ENCODE measurements at regions not wholly inside any gene's neighbourhood (a gene's known extent, or its start where the extent isn't known, plus 50 kb on each side); places are given as distances from the start of the nearest gene placed in this dataset.

DNA sequence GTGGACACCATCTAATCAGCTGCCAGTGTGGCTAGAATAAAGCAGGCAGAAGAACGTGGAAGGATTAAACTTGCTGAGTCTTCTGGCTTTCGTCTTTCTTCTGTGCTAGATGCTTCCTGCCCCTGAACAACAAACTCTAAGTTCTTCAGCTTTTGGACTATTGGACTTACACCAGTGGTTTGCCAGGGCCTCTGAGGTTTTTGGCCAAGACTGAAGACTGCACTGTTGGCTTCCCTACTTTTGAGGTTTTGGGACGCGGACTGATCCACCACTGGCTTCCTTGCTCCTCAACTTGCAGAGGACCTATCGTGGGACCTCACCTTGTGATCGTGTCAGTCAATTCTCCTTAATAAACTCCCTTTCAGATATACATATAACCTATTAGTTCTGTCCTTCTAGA is 696.1 kb upstream of the NCAM2 start:
- no peak for DNase-seq

DNA sequence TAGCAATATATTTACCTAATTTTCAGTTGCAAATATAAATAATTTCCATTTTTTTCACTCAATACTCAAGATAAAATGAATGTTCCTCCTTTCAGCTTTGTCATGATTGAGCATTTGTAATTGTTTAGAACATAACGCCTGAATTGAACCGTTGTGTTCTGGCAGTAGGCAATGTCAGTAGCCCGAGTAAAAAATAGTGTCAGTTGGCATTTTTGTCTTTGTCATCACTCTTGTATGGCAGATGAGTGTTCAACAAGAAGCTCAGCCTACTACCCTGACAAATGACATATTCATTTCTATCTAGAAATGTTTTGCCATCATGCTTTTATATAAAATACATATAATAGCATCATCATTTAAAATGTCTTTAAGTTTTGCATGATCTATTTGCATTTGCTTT is 691.4 kb upstream of the NCAM2 start:
- DNase-seq, result no peak

DNA sequence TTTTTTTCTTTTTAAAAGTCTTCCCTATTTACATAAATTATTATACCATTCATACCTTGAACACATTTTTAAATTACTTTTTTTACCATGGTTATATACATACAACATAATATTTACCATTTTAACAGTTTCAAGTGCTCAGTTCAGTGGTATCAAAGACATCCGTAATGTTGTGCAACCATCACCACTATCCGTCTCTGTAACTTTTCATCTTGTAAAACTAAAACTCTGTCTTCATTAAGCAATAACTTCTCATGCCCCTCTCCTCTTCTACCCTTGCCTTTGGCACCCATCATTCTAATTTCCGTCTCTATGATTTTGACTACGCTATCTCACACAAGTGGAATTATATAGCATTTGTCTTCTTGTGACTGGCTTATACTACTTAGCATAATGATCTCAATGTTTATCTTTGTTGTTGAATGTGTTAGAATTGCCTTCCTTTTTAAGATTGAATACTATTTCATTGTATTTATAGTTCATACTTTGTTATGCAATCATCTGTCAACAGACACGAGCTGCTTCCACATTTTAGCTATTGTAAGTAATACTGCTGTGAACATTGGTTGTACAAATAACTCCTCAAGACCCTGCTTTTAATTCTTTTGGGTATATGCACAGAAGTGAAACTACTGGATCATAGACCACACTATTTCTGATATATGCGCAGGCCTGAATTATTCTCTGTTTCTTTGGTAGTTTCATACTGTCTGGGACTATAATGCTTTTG is 689.5 kb upstream of the NCAM2 start:
- no peak for DNase-seq

DNA sequence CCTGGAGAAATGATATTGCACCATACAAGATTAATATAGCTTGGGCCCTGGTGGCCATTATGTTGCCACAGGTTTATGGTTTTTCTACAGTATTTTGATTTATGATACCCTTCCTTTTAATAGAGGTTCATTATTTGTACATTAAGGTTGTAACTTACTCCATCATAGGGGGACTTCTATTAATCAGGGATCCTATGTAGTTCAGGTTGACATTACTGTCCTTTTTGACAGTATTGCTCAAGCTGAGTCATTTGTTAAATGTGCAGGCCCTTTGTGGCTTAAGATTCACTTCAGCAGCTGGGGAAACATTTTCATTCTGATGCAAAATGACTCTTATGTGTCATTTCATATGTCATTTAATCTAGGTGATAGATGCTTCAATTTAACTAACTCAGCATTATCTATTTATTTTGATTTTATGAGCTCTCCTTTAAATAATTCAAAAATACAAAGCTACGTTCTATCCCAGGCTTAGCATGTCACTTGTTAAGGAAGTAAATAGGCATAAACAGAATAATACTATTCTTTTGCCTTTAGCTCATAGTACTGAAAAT is 686.9 kb upstream of the NCAM2 start:
- DNase-seq, result no peak

DNA sequence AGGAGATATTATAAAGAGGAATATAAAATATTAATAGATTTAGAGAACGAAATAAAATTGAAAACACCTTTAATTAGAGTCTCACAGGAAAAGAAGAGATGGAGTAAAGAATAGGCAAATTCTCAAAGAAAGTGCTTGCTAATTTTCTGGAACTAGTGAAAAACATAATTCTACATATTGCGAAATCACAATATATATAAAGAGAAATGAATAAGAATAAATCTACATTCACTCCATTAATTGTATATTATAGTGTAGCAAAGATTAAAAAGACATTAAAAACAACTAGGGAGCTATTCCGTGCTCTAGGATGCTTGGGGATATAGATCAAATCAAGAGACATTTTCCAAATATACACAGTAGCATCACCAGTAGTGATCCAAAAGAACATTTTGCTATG is 685.2 kb upstream of the NCAM2 start:
- no peak for DNase-seq

DNA sequence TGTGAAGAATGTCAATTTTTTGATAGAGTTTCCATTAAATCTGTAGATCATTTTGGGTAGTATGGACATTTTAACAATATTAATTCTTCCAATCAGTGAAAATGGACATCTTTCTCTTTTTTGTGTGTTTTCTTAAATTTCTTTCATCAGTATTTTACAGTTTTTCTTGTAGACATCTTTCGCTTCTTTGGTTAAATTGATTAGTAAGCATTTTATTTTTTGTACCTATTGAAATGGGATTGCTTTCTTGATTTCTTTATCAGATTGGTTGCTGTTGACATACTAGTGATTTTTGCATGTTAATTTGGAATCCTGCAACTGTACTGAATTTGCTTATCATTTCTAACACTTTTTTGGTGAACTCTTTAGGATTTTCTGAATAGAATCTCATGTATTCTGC is 683.2 kb upstream of the NCAM2 start:
- DNase-seq, result no peak

DNA sequence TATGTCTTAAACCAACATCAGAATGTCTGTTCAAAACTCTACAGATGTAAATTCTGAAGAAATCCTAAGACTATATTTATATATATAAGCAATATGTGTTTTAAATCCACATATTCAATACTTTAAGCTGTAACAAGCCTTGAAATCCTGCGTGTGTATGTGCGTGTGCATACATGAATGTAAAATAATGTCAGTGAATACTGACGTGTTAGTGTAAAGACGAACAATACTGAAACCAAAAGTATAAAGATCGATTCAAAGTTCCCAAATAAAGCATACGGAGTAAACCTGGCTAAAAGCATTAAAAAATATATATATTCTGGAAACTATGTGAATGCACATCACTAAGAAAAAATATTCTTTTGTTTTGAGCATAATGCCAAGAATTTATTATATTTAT is 668.6 kb upstream of the NCAM2 start:
- no peak for DNase-seq

DNA sequence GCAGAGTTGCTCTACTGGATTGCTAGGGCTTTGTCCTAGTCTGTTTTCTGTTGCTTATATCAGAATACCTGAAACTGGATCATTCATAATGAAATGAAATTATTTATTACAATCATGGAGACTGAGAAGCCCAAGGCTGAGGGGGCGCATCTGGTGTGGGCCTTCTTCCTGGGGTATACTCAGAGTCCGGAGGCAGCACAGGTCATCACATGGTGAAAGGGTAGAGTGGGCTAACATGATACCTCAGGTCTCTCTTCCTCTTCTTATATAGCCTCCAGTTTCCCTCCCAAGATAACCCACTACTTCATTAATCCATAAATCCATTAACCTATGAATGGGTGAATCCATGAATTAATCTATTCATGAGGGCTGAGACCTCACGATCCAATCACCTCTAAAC is 667.6 kb upstream of the NCAM2 start:
- no peak for DNase-seq

DNA sequence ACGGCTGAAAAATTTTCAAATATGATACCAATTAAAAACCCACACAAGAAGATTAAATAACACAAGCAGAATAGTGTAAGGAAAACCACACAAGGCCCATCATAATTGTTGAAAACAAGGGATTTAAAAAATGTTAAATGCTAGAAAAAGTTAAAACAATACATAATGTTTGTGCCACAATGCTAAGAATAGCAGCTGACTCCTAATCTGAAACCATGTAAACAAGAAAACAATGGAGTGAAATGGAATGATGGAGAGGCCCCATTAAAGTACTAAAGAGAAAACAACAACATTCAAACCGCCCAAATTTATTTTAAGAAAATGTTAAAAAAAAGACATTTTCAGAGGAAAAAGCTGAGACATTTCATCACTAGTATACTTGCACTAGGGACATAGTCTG is 663.6 kb upstream of the NCAM2 start:
- DNase-seq, result no peak

DNA sequence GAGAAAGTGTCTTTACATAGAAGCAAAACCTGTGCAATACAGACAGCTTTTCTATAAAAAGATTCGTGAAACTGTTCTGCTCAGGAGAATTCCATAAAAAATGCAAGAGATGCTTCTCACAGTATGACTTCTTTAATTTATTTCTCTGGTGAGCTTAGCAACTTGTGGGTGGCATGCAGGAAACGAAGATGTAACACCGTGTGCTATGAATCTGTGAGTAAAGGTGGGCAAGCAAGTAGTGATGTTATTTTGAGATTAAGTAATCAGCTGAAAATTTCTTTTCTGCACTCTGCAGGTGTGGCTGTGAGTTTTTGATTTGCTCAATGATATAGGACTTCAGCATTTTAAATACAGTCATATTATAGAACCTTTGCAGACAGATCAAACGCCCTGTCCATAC is 656.8 kb upstream of the NCAM2 start:
- DNase-seq, result no peak

DNA sequence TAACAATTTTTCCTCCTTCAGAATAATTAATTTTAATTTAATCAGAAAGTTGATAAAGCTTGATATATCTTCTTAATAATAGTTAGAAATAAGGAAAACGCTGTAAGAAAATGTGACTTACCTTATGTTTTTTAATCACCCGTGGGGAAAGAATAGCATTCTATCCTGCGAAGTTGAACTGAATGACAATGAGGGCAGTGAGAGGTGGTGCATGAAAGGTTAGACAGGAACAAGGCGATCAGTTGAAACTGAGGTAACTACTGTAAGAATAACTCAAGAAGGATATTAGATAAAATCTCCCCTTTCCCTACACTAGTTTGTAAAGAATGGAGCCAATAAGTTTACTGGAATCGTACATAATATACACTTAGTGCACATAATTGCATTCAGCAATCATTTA is 655.0 kb upstream of the NCAM2 start:
- DNase-seq, result no peak

DNA sequence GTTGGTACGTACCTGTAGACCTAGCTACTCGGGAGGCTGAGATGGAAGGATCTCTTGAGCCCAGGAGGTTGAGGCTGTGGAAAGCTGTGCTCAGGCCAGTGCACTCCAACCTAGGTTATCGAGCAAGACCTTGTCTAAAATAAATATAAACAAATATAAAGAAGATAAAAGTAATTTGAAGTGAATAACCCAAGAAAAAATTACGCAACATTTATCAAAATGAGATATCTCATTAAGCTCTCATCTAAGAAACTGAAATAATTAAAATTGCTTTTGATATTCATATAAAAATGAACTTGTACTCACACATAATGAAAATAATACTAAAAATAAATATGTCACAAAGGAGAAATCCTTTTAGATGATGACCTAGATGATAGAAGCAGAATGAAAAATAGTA is 647.1 kb upstream of the NCAM2 start:
- DNase-seq, result no peak

DNA sequence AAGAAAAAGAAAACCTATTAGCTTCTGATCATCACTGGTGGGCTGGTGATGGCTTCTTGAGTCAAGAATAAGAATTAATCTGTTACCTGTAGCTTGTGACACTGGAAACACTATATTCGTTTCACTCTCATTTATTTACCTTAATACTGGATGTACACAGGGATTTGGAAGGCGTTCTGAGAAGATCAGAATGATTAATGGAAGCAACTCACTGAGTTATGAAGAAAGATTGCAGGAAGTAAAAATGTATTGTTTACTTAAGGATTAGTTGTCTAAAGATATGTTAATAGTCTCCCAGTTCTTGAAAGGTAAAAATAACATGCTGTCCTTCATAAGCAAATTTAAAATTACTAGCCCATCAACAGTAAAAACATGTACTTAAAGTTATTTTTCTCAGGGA is 644.9 kb upstream of the NCAM2 start:
- DNase-seq, result no peak

DNA sequence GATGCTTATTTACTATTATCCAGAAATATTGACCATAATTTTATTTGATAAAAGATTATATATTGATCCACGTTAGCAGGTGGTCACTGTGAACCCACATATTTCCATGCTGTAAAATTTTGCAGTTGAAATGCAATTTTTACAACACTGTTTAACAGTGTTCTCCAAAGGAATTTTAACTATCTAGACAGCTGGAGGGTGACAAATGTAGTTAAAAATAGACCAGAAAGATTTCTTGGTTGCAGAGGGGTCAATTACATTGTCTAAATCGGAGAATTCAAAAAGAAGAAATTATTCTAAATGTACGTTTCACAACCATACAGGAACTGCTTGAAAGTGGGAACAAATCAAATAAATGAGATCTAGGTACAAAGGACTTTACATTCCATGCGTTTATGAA is 625.2 kb upstream of the NCAM2 start:
- DNase-seq, result no peak

DNA sequence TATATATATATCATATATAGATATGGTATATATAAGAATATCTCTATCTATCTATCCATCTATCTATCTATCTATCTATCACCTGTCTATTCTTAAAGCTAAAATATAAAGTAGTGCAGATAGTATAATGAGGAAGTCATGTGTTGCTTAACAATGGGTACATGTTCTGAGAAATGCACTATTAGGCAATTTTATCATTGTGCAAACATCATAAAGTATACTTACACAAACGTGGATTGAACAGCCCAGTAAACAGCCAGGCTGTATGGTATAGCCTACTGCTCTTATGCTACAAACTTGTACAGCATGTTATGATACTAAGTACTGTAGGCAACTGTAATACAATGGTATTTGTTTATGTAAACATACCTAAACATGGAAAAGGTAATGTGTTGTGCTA is 621.0 kb upstream of the NCAM2 start:
- no peak for DNase-seq

DNA sequence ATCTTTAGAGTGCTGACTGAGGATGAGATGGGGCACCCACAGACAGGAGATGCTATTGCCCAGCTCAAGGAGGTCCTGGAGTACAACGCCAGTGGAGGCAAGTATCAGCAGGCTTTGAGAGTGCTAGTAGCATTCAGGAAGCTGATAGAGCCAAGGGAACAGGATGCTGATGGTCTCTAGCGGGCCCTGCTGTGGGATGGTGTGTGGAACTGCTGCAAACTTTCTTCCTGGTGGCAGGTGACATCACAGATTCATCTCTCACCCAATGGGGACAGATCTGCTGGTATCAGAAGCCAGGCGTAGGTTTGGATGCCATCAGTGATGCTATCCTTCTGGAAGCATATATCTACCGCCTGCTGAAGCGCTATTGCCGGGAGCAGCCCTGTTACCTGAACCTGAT is 609.8 kb upstream of the NCAM2 start:
- DNase-seq, result no peak

DNA sequence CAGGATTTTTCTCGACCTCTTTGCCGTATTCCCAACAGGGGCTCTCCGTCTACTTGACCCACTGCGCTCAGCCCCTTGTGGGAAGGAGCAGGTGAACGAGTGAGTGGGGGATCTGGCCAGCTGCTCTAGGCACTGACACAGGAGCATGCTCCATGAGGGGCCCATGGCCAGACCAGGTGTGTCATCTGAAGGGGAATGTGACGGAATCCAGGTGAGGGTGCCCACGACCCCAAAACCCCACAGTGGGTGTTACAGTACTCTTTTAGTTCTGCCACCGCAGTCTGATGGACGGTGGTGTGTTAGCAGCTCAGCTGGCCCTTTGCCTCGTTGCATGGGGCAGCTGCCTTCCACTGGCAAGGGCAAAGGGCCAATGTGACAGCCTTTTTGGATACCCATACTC is 601.4 kb upstream of the NCAM2 start:
- no peak for DNase-seq

DNA sequence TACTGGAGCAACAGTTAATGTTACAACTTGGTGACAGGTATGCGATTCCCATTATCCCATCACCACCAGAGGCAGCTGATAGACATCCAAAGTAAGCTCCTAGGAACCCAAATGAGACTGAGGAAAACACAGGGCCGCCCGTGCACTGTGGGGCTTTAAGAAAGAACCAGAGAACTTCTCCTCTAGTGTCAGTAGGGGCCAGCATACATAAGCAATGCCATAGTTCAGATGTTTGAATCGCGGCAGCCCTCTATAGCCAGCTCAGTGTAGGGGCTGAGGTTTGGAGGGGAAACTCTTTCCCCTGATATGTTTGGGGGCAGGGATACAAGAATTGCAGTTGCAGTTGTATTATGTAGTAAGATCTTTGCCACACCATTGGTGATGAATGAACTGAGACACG is 593.3 kb upstream of the NCAM2 start:
- no peak for DNase-seq

DNA sequence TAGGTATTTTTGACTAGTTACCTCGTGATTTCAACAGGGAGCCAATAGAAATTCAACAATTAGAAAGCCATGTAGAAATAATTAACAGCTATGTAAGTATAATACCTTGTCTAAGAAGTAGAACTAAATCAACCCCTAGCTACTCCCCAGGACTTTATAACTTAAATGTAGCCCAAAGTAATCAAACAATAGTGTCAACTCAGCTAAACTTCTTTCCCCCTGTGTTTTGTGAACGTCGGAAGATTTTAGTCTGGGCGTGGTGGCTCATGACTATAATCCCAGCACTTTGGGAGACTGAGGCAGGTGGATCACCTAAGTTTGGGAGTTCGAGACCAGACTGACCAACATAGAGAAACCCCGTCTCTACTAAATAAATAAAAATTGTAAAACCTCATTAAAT is 579.9 kb upstream of the NCAM2 start:
- DNase-seq, result no peak

DNA sequence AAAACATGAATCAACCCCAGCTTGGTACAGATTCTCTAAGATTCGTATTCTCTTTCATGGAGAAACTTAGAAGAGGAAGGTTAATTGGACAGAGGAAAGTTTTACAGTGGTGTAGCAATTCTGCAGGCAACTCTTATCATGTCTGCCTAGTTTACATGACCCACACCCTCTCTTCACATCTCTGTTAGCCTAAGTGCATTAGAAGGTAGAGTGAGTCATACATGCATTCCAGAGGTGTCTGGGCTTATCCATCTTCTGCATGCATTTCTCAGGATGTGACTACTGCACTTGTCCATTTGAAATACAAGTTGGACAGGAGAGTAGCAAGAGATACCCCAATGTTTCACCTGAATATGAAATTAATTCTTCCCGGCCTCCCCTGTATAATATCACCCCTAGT is 578.4 kb upstream of the NCAM2 start:
- no peak for DNase-seq

DNA sequence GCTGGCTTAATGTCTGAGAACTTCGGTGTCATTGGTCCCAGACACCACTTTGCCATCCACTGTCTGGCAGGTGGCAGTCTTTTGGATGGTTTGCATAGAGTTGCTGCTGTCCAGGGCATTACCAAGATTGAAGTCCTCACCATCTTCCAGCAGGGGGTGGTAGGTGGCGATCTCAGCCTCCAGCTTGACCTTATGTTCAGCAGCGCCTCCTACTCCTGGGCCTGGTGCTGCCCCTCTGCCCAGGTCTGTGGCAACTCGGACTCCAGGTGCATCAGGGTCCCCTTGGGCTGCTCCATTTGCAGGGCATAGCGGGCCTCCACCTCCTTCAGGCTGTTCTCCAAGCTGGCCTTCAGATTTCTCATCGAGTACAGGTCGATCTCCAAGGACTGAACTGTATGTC is 573.3 kb upstream of the NCAM2 start:
- DNase-seq, result no peak

DNA sequence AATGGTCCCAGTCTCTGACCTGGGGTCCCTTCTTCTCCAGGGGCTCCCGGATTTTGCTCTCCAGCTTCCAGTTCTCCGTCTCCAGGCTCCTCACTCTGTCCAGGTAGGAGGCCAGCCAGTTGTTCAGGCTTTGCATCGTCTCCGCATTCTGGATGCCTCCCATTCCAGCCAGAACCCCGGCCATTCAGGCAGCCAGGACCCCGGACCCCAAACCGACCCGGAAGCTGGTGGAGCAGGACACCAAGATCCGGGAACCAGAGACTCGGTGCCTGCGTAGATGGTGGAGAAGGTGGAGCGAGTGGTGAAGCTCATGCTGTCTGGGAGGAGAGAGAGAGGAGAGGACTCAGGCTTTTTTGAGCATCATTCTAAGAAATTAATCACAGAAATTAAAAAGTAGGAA is 572.4 kb upstream of the NCAM2 start:
- no peak for DNase-seq

DNA sequence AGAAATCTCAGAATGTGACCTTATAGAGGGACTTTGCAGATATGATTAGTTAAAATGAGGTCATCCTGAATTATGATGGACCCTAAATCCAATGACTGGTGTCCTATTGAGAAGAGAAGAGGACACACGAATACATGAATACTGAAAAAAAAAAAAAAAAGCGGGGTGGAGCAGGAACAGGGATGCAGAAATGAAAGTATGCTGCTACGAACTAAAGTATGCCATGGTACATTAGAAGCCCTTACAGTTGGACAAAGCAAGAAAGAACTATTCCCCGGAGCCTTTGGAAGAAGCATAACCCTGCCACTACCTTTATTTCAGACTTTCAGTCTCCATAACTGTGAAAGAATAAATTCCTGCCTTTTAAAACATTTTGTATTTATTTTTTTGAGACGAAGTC is 557.9 kb upstream of the NCAM2 start:
- DNase-seq, result no peak

DNA sequence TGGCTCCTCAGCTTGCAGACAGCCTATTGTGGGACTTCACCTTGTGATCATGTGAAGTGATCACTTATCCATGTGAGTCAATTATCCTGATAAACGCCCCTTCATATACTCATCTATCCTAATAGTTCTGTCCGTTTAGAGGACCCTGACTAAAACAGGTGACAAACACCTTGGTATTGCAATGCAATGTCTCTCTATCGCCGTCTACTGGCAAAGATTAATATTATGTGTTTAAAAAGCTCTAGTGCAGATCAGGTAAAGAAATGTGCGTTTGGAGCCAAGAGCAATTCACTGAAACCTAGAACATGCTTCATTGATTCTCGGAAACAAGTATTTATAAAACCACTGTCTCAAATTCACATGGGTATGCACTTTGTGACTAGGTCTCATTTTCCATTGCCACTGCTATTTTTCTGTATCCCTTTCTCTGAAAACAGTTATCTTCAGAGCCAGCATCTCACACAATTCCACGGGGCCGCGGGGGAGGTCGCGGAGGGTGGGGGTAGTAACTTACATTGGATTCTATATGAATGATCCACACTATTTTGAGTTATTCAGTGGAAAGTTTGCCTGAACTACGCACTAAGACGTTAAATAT is 554.6 kb upstream of the NCAM2 start:
- DNase-seq, result no peak

DNA sequence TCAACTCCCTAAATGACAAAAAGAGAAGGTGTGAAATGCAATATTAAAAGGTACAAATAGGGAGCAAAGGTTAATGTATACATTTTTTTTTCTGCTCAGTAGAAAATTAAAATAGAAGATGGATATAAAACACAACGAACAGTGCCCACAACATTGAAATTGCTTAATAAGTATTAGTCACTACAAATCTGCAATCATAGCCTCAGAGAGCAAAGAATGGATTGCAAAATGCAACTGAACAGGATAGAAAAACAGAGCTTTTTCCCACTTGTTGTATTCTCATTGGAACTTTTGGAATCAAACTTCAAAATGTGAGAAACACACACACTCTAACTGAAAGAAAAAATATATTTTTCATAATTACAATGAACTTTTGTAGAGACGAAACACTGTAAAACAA is 552.2 kb upstream of the NCAM2 start:
- DNase-seq, result no peak

Data from activated CD8-positive, alpha-beta memory T cell treated with anti-CD3 and anti-CD28 coated beads for 24 hours (primary cell).